HG02970 (cell line): ENCODE measurements at regions not wholly inside any gene's neighbourhood (a gene's known extent, or its start where the extent isn't known, plus 50 kb on each side); places are given as distances from the start of the nearest gene placed in this dataset.
"Not testable (repeated sequence)": the region's sequence is repeated elsewhere in the genome, so short reads cannot be mapped to it uniquely, and the experiment has no call there.

ENCODE experiments used
- ATAC-seq: cut with Tn5 transposase; IDR thresholded peaks from one replicate; pipeline ENCODE4 v1.9.1; 2021; ENCODE audit warnings: mild to moderate bottlenecking, moderate library complexity, moderate number of reproducible peaks; ENCODE audit not compliant: unreplicated experiment, low FRiP score

DNA sequence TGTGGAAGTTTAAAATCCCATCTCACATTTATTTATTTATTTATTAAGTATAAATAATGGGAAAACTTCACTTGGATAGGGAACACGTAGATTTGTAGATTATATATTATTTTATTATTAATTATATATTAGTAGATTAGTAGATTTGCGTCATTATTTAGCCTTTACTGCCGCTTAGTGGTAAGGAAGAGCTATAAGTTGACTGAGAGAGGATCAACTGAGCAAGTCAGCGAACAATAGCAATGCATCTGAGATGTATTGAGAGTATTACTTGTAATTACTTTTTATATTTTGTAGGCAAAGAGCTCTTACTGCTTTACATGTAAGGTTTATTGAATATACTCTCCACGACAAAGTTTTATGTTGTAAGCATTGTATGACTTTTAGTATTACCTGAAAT, 244.5 kb upstream of the ANKRD30A start:
- ATAC-seq = no peak

- peak; percentile 89 for ATAC-seq
These were observed 252.6 kb upstream of the ANKRD30A start for GRCh38 chr10:36872702-36873393.

DNA sequence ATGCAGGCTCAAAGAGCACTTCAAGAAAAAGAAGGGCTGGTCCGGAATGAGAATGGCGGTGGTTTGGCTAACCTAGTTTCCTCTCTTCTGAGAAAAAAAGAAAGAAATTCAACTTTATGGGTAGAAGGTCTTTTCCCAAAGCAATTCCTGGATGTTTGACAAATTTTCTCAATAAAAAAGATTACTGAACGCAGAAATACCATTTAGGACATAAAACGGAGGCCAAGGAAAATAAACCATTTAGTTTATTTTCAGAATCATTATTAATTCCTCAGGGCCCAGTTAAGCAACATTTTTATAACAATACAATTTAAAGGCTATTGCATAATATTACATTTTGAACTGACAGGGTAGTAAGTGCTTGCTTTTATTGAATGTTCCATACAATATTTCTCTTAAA, 284.6 kb upstream of the ANKRD30A start:
- ATAC-seq = no peak

DNA sequence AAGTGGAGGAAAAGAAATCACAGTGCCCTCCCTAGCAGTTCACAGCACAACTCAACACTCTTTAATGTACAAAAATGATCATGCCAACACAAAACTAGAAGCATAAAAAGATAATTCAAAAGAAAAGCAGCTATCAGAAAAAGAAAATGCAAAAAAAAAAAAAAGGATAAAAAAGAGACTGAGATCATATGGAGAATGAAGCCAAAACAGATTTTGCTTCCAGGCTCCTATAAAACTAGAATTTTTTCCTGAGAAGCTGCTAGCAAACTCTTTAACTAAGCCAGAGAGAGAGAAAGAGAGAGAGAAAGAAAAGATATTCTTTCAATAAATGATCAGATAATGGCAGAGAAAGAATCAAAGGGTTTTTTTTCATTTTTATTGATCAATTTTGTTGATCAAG, 288.0 kb upstream of the ANKRD30A start:
- ATAC-seq = no peak

DNA sequence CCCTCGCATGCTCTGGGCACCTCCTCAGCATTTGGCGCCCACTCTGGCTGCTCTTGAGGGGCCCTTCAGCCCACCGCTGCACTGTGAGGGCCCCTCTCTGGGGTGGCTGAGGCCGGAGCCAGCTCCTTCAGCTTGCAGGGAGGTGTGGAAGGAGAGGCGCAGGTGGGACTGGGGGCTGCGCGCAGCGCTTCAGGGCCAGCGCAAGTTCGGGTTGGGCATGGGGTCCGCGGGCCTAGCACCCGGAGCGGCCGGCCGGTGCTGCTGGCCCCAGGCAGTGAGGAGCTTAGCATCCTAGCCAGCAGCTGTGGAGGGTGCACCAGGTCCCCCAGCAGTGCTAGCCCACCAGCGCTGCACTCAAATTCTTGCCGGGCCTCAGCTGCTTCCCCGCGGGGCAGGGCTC, 305.6 kb upstream of the ANKRD30A start:
- ATAC-seq = no peak

- ATAC-seq = no peak
These were observed 307.5 kb upstream of the ANKRD30A start for GRCh38 chr10:36817898-36818297.

DNA sequence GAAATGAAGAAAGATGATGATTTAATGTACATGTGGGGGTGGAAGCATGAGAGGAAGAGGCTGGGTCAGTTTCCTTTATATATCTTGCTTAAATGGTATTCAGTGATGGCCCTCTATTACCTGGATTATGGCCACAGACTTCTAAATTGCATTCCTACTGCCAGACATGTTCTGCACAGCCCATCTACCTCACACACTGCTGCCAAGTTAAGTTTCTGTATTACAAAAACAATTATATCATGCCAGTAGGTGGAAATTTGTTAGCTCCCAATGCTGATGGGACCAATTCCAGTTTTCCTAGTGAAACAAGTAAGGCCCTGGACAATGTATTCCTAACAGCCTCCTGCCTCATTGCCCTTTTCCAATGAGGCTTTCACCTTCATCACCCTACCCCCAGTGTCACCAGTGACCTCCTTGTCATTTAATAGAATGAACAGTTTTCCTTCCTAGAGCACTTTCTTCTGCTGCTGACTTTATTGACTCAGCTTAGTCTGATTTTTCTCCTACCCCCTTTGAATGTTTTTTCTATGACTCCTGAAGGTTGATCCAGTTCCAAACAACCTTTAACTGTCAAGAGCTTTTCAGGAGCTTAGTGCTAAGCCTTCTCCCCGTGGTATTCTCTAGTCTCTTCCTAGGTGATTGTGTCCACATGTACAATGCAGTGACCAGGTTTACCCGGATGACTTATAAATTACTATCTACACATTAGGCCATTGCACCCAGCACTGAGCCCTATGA, 316.6 kb upstream of the ANKRD30A start:
- no peak for ATAC-seq

- ATAC-seq = no peak
These were observed 322.2 kb upstream of the ANKRD30A start for GRCh38 chr10:36803229-36803628.

GRCh38 chr10:36802490-36803153, 322.8 kb upstream of the ANKRD30A start:
- no peak for ATAC-seq

DNA sequence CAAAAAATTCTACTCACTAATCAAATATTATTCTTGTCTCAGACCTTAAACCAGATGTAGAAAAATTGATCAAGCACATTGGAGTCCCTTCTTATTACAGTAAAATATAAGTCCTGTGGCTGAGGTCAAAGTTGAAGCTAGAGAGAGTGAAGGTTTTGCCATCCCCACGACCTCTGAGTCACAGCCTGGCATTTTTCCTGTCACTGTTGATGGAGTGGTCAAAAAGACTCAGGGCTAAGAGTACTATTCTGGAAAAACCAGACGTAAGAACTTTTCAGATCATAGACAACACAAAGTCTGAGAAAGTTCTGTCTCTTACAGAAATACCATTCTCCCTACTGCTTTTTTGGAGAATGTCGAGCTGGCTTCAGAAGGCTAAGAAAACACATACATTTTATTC, 323.7 kb upstream of the ANKRD30A start:
- no peak for ATAC-seq

- ATAC-seq = no peak
These were observed 330.4 kb upstream of the ANKRD30A start for GRCh38 chr10:36794981-36795380.

DNA sequence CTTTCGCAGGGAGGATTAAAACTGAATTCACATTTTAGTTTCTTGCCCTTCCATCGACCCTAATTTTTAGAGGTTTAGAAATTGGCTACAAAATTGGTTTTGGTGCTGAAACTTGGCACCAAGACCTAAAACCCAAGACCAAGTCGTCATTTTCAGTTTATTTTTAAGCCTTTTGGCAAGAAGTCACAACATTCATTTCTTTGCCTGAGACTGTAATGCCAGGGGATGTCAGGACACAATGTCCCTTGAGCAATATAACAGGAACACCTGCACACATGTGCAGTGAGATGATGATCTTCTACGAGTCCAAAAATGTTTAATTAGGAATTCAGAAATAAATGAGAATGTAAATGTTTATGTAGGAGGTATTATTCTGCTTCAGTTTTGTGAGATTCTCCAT, 335.4 kb upstream of the ANKRD30A start:
- ATAC-seq = no peak

DNA sequence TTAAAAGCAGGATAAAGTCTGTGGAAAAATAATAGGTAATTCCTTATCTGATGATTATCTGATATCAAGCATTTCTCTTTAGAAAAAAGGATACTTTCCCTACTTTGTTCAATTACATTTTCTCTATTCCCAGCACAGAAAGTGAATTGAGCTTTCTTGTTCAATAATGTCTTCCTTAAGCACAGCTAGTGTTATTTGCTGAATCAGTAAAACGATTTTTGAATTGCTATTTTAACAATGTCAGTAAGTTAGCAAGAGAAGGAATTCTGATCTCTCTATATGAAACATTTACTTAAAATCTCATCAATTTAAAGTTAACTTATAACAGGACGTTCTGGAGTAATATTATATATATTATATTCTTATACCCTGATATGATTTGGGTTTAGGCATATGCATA, 337.2 kb upstream of the ANKRD30A start:
- ATAC-seq = no peak

GRCh38 chr10:36783400-36783799, 342.0 kb upstream of the ANKRD30A start:
- no peak for ATAC-seq

- ATAC-seq = no peak
These were observed 343.8 kb upstream of the ANKRD30A start for GRCh38 chr10:36781570-36781969.

DNA sequence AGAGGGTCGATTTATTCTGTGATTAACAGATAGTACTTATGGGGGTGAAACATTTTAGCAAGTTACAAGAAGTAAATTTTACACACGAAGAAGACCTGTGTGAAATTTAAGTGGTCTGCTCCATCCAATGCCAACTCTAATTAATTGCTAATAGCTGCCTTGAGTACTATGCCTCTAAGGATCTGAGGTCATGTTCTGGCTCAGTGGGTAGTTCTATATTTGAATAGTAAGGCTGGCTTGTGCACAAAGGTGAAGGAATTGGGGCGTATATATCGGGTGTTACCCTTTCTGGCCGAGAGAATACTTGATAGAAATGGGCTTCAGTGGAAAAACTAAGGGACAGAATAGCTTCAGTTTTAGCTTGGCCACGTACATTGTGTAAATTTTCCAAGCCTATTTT, 345.2 kb upstream of the ANKRD30A start:
- ATAC-seq = no peak

GRCh38 chr10:36779238-36779846, 346.1 kb upstream of the ANKRD30A start:
- no peak for ATAC-seq

- ATAC-seq = no peak
These were observed 346.7 kb upstream of the ANKRD30A start for GRCh38 chr10:36778651-36779050.

DNA sequence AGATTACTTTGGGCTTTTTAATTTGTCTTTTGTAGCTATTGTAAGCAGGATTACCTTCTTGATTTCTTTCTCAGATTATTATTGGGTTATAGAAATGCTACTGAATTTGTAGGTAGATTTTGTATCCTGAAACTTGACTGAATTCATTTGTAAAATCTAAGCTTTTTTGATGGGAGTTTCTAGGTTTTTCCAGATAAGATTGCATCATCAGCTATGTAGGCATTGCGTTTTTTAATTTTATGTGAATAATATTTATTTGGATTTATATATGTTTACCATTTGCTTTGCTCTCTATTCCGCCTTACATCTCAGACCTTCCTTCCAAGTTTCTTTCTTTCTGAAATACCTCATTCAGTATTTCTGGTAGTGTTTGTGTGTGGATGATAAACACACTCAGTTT, 351.7 kb upstream of the ANKRD30A start:
- no peak for ATAC-seq

GRCh38 chr10:36771725-36772124, 353.7 kb upstream of the ANKRD30A start:
- ATAC-seq = no peak

DNA sequence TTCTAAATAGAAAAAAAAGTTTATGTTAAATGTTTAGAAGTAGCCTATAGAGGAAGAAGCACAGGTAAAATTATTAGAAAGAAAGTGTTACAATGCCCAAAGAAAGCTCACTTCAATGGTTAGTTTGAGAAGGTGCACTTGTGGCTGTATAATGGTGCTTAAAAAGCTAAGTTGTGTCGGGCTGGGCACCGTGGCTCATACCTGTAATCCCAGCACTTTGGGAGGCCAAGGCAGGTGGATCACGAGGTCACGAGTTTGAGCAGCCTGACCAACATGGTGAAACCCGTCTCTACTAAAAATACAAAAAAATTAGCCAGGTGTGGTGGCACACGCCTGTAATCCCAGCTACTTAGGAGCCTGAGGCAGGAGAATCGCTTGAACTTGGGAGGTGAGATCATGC, 355.7 kb upstream of the ANKRD30A start:
- not testable (repeated sequence) for ATAC-seq
